ENCODE measurements at regions not wholly inside any gene's neighbourhood (a gene's known extent, or its start where the extent isn't known, plus 50 kb on each side); places are given as distances from the start of the nearest gene placed in this dataset.

- no peak for TF ChIP-seq ZNF408 (CRISPR knock-in tag; IDR thresholded peaks at IDR 0.05; ENCODE audit: low read depth)
- TF ChIP-seq ETS2 (tag; IDR thresholded peaks at IDR 0.05; ENCODE audit: borderline replicate concordance, poor library complexity, severe bottlenecking): no peak
- no peak for TF ChIP-seq NR2C1 (IDR thresholded peaks at IDR 0.05)
- no peak for TF ChIP-seq NR2C1 (tag; IDR thresholded peaks at IDR 0.05)
- TF ChIP-seq MBD2 (IDR thresholded peaks at IDR 0.05; ENCODE audit: borderline replicate concordance, low read depth): no peak
- TF ChIP-seq UBTF (IDR thresholded peaks at IDR 0.05; ENCODE audit: borderline replicate concordance in 1 of 2, low read depth in 2 of 2, low read length in 2 of 2): no peak
- TF ChIP-seq EWSR1 (IDR thresholded peaks at IDR 0.05; ENCODE audit: borderline replicate concordance, low read depth, partially characterized antibody): no peak
- TF ChIP-seq ZNF282 (CRISPR knock-in tag; IDR thresholded peaks at IDR 0.05): no peak
- TF ChIP-seq DEAF1 (CRISPR knock-in tag; IDR thresholded peaks at IDR 0.05): no peak
- TF ChIP-seq SMAD4 (CRISPR knock-in tag; conservative IDR thresholded peaks at IDR 0.05): no peak
Measured at GRCh38 chr5:23703940-23704855, 196.8 kb downstream of the PRDM9 start (continued).
